OCI-LY1 (cell line): ENCODE measurements at regions not wholly inside any gene's neighbourhood (a gene's known extent, or its start where the extent isn't known, plus 50 kb on each side); places are given as distances from the start of the nearest gene placed in this dataset.

ENCODE experiments used
- H2AFZ ChIP-seq: fragments of 200-600 bp; sonication (generic), shearing (Covaris generic); 2 replicates; pipeline ENCODE4 v1.6.0; 2014; ENCODE audit warnings: antibody characterized with exemption, mild to moderate bottlenecking, low read length
- H3F3A ChIP-seq: fragments of 200-600 bp; sonication (generic), shearing (Covaris generic); 2 replicates; pipeline ENCODE4 v1.6.0; 2014; ENCODE audit warnings: mild to moderate bottlenecking, antibody characterized with exemption, low read length, moderate library complexity; ENCODE audit not compliant: insufficient read depth
- H3K27ac ChIP-seq: fragments of 200-600 bp; sonication (generic); 2 replicates; pipeline ENCODE4 v1.5.1; 2014; ENCODE audit warnings: low read length, mixed run types, mild to moderate bottlenecking, low read depth; ENCODE audit not compliant: poor library complexity, severe bottlenecking
- H3K27me3 ChIP-seq: fragments of 200-600 bp; sonication (generic); 2 replicates; pipeline ENCODE4 v1.6.0; 2014; ENCODE audit warnings: antibody characterized with exemption, mild to moderate bottlenecking, low read length, moderate library complexity; ENCODE audit not compliant: insufficient read depth
- H3K36me3 ChIP-seq: fragments of 200-600 bp; sonication (generic); 2 replicates; pipeline ENCODE4 v1.6.1; 2014; ENCODE audit warnings: mild to moderate bottlenecking, antibody characterized with exemption, low read length, moderate library complexity, mixed read lengths; ENCODE audit not compliant: insufficient read depth
- H3K4me1 ChIP-seq: fragments of 200-600 bp; sonication (generic); 2 replicates; pipeline ENCODE4 v1.5.1; 2014; ENCODE audit warnings: mild to moderate bottlenecking, low read length, moderate library complexity; ENCODE audit not compliant: insufficient read depth, severe bottlenecking
- H3K4me2 ChIP-seq: fragments of 200-600 bp; sonication (generic), shearing (Covaris generic); 2 replicates; pipeline ENCODE4 v1.6.1; 2014; ENCODE audit warnings: low read length
- H3K4me3 ChIP-seq: fragments of 200-600 bp; sonication (generic); 2 replicates; pipeline ENCODE4 v1.5.1; 2014; ENCODE audit warnings: low read length, low read depth, mild to moderate bottlenecking, mixed read lengths; ENCODE audit not compliant: poor library complexity, severe bottlenecking
- H3K79me2 ChIP-seq: fragments of 200-600 bp; shearing (Covaris generic); 2 replicates; pipeline ENCODE4 v1.6.1; 2016; ENCODE audit warnings: mixed run types, low read length, mixed read lengths; ENCODE audit not compliant: insufficient read depth
- H3K9ac ChIP-seq: fragments of 200-600 bp; sonication (generic), shearing (Covaris generic); 2 replicates; pipeline ENCODE4 v1.6.1; 2014; ENCODE audit warnings: mild to moderate bottlenecking, low read length, mixed read lengths
- H3K9me2 ChIP-seq: fragments of 200-600 bp; sonication (generic), shearing (Covaris generic); 2 replicates; pipeline ENCODE4 v1.6.1; 2014; ENCODE audit warnings: low read depth, mild to moderate bottlenecking, low read length, mixed read lengths
- H3K9me3 ChIP-seq: fragments of 200-600 bp; shearing (Covaris generic); 2 replicates; pipeline ENCODE4 v1.6.1; 2014; ENCODE audit warnings: low read length, mixed read lengths
- H4K20me1 ChIP-seq: fragments of 200-600 bp; sonication (generic), shearing (Covaris generic); 2 replicates; pipeline ENCODE4 v1.6.0; 2016; ENCODE audit warnings: mild to moderate bottlenecking, low read length; ENCODE audit not compliant: insufficient read depth
- CTCF ChIP-seq: fragments of 200-600 bp; sonication (generic), shearing (Covaris generic); IDR thresholded peaks from 2 replicates; pipeline ENCODE4 v1.5.1; 2017; ENCODE audit warnings: mild to moderate bottlenecking, antibody characterized with exemption, low read length, moderate library complexity, mixed read lengths
- EZH2 ChIP-seq: fragments of 200-600 bp; sonication (generic), shearing (Covaris generic); IDR thresholded peaks from 2 replicates; pipeline ENCODE4 v1.8.0; 2017; ENCODE audit warnings: borderline replicate concordance, mixed run types, mild to moderate bottlenecking, antibody characterized with exemption, low read length, moderate library complexity, mixed read lengths

GRCh38 chr4:161172396-161173026 lies 991.3 kb downstream of the FSTL5 start:
- no peaks in the 10 kb centered on the region for H3K27me3 ChIP-seq
- H3K27ac ChIP-seq = no peak overlapping the region
- no peak overlapping the region for H2AFZ ChIP-seq
- no peaks in the 10 kb centered on the region for H3K4me1 ChIP-seq
- no peaks in the 10 kb centered on the region for H3K79me2 ChIP-seq
- no peak overlapping the region for H3K9ac ChIP-seq
- no peak overlapping the region for H3K4me2 ChIP-seq
- H4K20me1 ChIP-seq = no peaks in the 10 kb centered on the region
- no peak overlapping the region for H3K4me3 ChIP-seq
- no peaks in the 10 kb centered on the region for H3F3A ChIP-seq
- TF ChIP-seq CTCF = no peak
- no peak for TF ChIP-seq EZH2
- H3K36me3 ChIP-seq = no peaks in the 10 kb centered on the region
- H3K9me2 ChIP-seq = no peaks in the 10 kb centered on the region
- no peaks in the 10 kb centered on the region for H3K9me3 ChIP-seq

- H3K9me3 ChIP-seq = no peaks in the 10 kb centered on the region
- no peak for TF ChIP-seq EZH2
- no peak for TF ChIP-seq CTCF
These were observed 996.3 kb downstream of the FSTL5 start for GRCh38 chr4:161167539-161167938.

GRCh38 chr4:161160718-161161117 lies 1003.1 kb downstream of the FSTL5 start:
- no peak overlapping the region for H3K27ac ChIP-seq

More at GRCh38 chr4:161167539-161167938, 996.3 kb downstream of the FSTL5 start:
- no peak overlapping the region for H2AFZ ChIP-seq
- no peaks in the 10 kb centered on the region for H4K20me1 ChIP-seq
- no peaks in the 10 kb centered on the region for H3K79me2 ChIP-seq
- H3K27me3 ChIP-seq = no peaks in the 10 kb centered on the region
- no peak overlapping the region for H3K4me2 ChIP-seq
- H3K27ac ChIP-seq = no peak overlapping the region
- H3K9ac ChIP-seq = no peak overlapping the region
- H3K9me2 ChIP-seq = no peaks in the 10 kb centered on the region
- no peaks in the 10 kb centered on the region for H3K4me1 ChIP-seq
- no peaks in the 10 kb centered on the region for H3F3A ChIP-seq
- H3K36me3 ChIP-seq = no peaks in the 10 kb centered on the region
- H3K4me3 ChIP-seq = no peak overlapping the region

More at GRCh38 chr4:161160718-161161117, 1003.1 kb downstream of the FSTL5 start:
- H2AFZ ChIP-seq = no peak overlapping the region
- no peaks in the 10 kb centered on the region for H3K36me3 ChIP-seq
- no peaks in the 10 kb centered on the region for H4K20me1 ChIP-seq
- H3K79me2 ChIP-seq = no peaks in the 10 kb centered on the region
- H3K9ac ChIP-seq = no peak overlapping the region
- no peaks in the 10 kb centered on the region for H3K9me2 ChIP-seq
- H3K4me1 ChIP-seq = no peaks in the 10 kb centered on the region
- TF ChIP-seq EZH2 (no peak), CTCF (no peak)
- no peaks in the 10 kb centered on the region for H3F3A ChIP-seq
- H3K4me2 ChIP-seq = no peak overlapping the region
- no peaks in the 10 kb centered on the region for H3K9me3 ChIP-seq
- H3K27me3 ChIP-seq = no peaks in the 10 kb centered on the region
- H3K4me3 ChIP-seq = no peak overlapping the region
